Stimulated activated CD4-positive, alpha-beta T cell treated with anti-CD3 and anti-CD28 coated beads, Interleukin-15, amount 100 ng/mL, for 24 hours (primary cell): ENCODE measurements at regions not wholly inside any gene's neighbourhood (a gene's known extent, or its start where the extent isn't known, plus 50 kb on each side); places are given as distances from the start of the nearest gene placed in this dataset.

Experiments used
- DNase-seq: peaks from one replicate; pipeline ENCODE4 v3.0.0-alpha.2; 2020

DNA sequence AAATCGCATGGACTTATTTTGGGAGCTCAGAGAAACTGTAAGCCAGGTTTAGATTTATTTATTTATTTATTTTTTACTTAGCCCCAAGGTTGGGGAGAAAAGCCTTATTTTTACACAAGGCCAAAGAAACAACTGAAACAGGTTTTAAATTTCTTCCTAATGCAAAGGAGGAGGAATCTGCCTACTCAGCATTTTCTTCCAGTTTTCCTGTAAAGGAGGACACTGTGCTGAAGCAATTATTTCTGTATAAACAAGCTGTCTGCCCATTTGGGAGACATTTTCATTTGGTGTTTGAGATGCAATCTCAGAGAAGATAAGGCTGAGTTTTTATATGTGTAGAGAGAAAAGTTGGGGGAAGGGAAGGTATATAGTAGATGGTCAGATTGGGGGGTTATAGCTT lies 125.0 kb downstream of the ETAA1 start:
- DNase-seq = no peak

GRCh38 chr2:67524213-67524612 lies 127.1 kb downstream of the ETAA1 start:
- no peak for DNase-seq

- DNase-seq = no peak
Measured at GRCh38 chr2:67524777-67525176, 127.6 kb downstream of the ETAA1 start.

DNA sequence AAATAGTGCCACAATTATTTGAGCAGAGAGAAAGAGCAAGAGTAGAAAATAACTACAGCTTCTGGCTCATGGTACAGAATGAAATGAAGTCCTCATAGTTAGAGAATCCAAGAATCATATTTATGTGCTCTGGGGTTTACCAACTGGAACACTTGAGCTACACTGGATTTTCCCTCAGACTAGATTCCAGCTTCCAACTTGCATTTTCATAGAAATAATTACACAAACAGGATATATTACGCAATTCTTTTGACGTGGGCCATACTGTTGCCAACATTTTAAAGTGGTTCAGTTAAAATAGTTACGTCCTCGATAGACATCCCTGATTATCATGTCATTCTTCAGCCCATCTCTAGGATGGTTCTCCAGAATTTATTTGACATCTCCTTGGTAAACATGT lies 129.2 kb downstream of the ETAA1 start:
- DNase-seq = no peak

- no peak for DNase-seq
Measured at GRCh38 chr2:67528320-67528719, 131.2 kb downstream of the ETAA1 start.

GRCh38 chr2:67532387-67532786 lies 135.3 kb downstream of the ETAA1 start:
- no peak for DNase-seq

DNA sequence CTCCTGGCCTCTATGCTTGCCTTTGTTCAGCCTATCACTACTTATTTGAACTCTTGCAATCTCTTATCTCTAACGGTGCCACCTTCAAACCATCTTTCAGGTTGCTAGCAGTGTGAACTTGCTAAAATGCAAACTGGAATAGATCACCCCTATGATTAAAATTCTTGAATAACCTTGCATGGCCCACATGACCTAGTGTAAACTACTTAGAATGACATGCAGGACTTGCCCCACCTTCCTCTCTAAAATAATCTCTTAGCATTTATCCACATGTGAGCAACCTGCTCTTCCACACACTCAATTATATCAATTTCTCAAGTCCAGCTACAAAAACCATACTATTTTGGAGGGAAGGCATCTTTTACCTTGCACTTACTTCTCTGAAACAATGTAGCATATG lies 137.6 kb downstream of the ETAA1 start:
- DNase-seq = no peak

DNA sequence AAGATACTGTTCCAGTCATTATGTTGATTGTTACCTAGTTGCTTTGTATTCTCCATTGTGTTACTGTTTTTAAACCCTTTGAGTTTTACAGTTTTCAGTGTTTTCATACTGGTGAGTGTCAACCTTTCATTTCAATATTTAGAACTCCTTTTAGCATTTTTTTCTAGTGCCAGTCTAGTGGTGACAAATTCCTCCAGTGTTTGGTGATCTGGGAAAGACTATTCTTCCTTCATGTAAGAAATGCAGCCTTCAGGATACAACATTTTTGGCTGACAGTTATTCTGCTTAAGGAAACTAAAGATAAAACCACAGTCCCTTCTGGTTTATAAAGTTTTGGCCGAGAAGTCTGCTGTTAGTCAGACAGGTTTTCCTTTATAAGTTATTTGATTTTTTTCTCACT lies 143.8 kb downstream of the ETAA1 start:
- no peak for DNase-seq

DNA sequence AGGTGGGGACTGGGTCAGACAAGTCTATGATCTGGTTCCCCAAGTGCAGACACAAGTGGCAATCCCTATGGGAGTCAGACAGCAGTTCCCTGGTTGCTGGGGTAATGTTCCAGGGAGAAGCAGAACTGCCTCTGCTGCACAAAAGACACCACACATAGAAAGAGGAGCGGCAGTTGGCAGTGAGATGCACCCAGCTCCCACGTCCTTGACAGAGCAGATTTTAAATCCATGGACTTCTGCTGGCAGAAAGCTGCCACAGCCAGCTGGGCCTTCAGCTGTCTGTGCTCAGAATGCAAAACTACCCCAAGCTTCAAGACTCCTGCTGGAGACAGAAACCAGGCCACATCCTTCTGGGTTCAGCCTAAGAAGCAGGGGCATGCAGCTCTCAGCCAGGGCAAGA lies 147.2 kb downstream of the ETAA1 start:
- no peak for DNase-seq

GRCh38 chr2:67548317-67549201 lies 151.4 kb downstream of the ETAA1 start:
- no peak for DNase-seq

GRCh38 chr2:67559156-67559555 lies 162.0 kb downstream of the ETAA1 start:
- DNase-seq = no peak

- DNase-seq = no peak
Measured at GRCh38 chr2:67560771-67561456, 163.8 kb downstream of the ETAA1 start.

DNA sequence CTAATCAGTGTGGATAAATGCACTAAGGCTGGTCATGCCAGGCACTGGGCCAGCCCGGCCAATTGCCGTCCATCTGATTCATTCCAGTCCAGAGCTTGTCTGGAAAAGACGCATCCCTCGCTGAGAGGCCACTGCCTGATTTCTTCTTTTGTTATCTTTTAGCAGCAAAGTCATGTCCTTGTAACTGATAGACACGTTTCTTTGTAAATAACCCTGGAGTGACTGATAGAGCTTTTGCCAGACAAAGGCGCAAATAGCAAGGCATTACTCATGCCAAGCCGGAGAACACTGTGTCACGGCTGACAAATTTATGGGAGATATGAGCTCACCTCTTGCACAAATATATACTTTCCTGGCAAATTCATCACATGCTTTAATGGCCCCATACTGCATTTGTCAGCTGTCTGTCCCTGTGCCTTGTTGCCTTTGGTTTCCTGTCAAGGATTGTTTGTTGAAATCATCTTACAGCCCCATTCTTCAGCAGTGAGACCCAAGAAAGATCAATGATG lies 164.4 kb downstream of the ETAA1 start:
- no peak for DNase-seq

DNA sequence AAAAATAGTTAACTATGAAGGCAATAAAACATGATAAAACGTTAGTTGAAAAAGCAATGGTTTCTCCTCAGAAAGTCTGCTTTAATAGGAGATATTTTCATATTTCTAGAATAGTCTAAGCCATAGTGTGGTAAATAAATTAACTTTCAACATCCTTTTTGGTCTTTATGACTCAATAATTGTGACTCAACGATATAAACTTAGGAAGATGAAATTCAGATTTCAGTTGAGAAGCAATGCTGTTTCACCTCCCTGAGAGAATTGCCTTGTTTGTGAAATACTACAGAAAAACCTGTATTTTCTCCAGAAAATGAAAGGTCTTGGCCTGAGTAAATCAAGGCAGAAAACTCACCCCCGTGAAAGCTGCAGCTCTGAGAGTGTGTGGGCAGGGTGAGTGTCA lies 166.9 kb downstream of the ETAA1 start:
- DNase-seq = no peak

GRCh38 chr2:67564626-67565025 lies 167.5 kb downstream of the ETAA1 start:
- no peak for DNase-seq

DNA sequence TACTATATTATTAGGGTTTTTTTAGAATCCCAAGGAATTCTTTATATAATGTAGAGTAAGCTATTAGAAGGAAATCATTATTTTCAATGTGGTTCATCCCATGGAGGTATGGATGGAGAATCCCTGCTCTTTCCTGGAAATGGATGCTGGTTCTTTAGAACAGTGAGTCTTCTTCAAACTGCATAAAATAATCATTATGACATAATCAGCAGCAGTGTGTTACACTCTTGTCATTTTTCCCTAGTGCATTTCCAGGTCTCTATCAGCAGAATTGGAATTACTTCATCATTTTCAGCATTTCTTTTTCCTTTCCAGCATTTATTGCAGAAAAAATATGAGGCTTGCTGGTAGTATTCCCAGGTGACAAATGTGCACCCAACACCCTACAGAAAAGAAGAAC lies 168.1 kb downstream of the ETAA1 start:
- DNase-seq = no peak

DNA sequence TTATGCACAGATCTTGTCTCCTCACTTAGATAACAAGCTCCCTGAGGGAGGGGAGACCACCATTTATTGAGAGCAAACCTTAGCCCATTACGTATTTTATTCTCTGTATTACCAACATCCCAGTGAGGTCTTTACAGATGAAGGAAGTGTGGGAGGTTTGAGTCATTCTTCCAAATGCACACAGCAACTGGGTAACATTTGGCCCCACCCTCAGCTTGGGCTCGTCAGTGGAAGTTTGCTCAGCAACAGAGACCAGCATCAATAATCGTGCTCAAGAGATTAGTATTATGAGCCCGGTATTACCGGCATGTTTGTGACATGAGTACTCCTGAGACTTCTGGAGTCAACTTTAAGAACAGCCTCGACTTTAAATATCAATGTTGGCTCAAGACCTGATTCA lies 168.6 kb downstream of the ETAA1 start:
- no peak for DNase-seq

DNA sequence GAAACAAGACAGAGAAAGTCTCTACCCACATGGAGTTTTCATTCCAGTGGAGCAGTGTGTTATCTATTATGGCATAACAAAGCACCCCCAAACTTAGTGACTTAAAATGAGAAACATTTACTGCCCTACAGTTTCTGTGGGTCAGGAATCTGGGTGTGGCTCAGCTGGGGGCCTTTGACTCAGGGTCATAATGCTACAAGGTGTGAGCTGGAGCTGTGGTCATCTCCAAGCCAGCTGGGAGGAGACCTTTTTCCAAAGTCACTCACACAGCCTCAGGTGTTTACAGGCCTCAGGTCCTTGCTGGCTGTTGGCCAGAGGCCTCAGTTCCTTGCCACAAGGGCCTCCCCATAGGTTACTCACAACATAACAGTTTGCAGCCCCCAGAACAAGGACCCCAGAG lies 169.2 kb downstream of the ETAA1 start:
- DNase-seq = no peak

DNA sequence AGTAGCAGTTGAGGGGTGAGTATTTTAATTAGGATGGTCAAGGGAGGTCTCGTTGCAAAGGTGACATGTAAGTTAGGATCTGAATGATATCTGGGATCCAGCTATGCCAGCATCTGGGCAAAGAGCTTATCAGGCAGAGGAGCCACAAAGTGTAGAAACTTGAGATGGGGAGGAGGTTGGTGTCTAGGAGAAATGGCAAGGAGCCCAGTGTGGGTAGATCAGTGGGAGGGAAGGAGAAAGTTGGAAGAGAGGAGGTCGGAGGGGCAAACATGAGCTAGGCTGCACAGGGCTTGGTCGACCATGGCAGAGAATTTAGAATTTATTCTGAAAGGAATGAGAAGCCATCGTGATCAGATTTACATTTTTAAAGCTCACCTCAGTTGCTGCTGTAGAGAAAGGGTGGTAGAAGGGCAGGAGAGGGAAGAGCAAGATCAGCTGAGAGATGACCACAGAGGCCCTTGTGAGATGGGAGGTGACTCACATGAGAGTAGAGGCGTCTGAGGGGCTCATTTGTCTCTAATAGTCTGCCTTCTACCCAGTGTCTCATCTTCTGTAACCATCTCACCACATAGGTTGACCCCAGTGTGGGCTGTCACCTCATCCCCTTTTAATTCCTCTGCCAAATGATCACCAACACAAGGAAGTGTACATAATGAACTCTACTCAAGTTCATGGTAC lies 170.0 kb downstream of the ETAA1 start:
- DNase-seq = no peak

- no peak for DNase-seq
Measured at GRCh38 chr2:67567886-67568285, 170.8 kb downstream of the ETAA1 start.

DNA sequence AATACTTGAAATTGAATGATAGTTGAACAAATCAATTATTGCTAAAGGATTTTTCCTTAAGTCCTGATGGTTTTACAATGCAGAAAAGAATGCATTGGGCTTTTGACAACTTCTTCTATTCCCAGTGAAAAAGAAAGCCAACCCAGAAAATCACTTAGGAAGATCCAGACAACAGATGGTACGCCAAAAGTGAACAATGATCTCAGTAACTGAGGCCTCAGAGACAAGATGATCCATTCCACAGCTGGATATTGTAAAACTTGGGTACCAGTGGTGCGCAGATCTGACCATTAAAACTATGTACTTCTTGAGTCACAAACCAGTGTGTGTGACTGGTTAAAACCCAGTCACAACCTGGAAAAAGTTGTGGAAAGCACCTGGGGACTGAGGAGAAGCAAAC lies 173.5 kb downstream of the ETAA1 start:
- DNase-seq = no peak

- no peak for DNase-seq
Measured at GRCh38 chr2:67571785-67572718, 174.9 kb downstream of the ETAA1 start.
